Gastrocnemius medialis (tissue), 4 donors: ENCODE measurements at regions not wholly inside any gene's neighbourhood (a gene's known extent, or its start where the extent isn't known, plus 50 kb on each side); places are given as distances from the start of the nearest gene placed in this dataset.

ENCODE experiments used
- CTCF ChIP-seq, 5 experiments: fragments of 450-650 bp in 3 of 5; fragments of 200-600 bp in 2 of 5; sonication (generic) in 2 of 5; IDR thresholded peaks in 4 of 5; conservative IDR thresholded peaks in 1 of 5; 1 replicate in 4 of 5; 2 replicates in 1 of 5; pipeline ENCODE4 v1.5.1; 2016 to 2019; ENCODE audit warnings: antibody characterized with exemption in 5 of 5, mild to moderate bottlenecking in 3 of 5, moderate library complexity in 3 of 5
- POLR2A ChIP-seq, 2 donors: fragments of 450-650 bp; IDR thresholded peaks; one replicate each; pipeline ENCODE4 v1.6.1; 2017; ENCODE audit warnings: antibody characterized with exemption in 2 of 2, mild to moderate bottlenecking in 2 of 2, moderate library complexity in 2 of 2

DNA sequence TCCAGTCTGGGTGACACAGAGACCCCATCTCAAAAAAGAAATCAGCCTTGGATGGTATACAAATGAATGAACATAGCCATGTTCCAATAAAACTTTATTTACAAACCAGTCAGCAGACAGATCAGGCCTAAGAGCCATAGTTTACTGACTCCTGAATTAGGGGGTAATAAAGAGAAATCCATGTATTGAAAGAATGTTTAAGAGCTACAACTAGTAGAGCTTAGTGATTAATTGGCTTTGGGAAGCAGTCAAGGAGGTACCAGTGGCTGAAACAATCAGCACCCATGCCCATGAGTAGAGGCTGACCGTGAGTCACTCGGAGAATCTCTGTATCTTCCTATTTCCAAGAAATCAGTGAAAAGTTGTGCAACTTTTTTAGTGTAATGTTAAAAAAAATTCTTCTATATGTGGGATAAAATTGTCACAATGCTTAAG, 223.6 kb upstream of the RREB1 start:
- TF ChIP-seq POLR2A (IDR thresholded peaks at IDR 0.05) = no peak
- TF ChIP-seq CTCF (IDR thresholded peaks at IDR 0.05 in 4 of 5, conservative IDR thresholded peaks at IDR 0.05 in 1 of 5) = no peak
